Smooth muscle cell (in vitro differentiated cells): ENCODE measurements at regions not wholly inside any gene's neighbourhood (a gene's known extent, or its start where the extent isn't known, plus 50 kb on each side); places are given as distances from the start of the nearest gene placed in this dataset.

ENCODE experiments used
- DNase-seq: peaks from one replicate; lab custom pipeline; 2025; ENCODE audit not compliant: unreplicated experiment; lab: John Stamatoyannopoulos, UW
- H2AFZ ChIP-seq: fragments of 200-600 bp; sonication (generic); 2 replicates; pipeline ENCODE4 v1.6.0; 2016; ENCODE audit warnings: antibody characterized with exemption, low read depth, mild to moderate bottlenecking
- H3F3A ChIP-seq: fragments of 200-600 bp; sonication (generic); 2 replicates; pipeline ENCODE4 v1.6.0; 2017; ENCODE audit warnings: antibody characterized with exemption, low read depth
- H3K27ac ChIP-seq: fragments of 200-600 bp; sonication (generic); 2 replicates; pipeline ENCODE4 v1.5.1; 2016; ENCODE audit warnings: low read depth, mild to moderate bottlenecking
- H3K27me3 ChIP-seq: fragments of 200-600 bp; sonication (generic); 2 replicates; pipeline ENCODE4 v1.6.1; 2016; ENCODE audit warnings: low read depth, mild to moderate bottlenecking
- H3K36me3 ChIP-seq: fragments of 200-600 bp; sonication (generic); 2 replicates; pipeline ENCODE4 v1.5.1; 2016; ENCODE audit warnings: low read depth
- H3K4me1 ChIP-seq: fragments of 200-600 bp; sonication (generic); 2 replicates; pipeline ENCODE4 v1.5.1; 2016; ENCODE audit warnings: low read depth
- H3K4me2 ChIP-seq: fragments of 200-600 bp; sonication (generic); 2 replicates; pipeline ENCODE4 v1.6.0; 2016; ENCODE audit warnings: mild to moderate bottlenecking
- H3K4me3 ChIP-seq: fragments of 200-600 bp; sonication (generic); 2 replicates; pipeline ENCODE4 v1.5.1; 2016; ENCODE audit warnings: mild to moderate bottlenecking
- H3K79me2 ChIP-seq: fragments of 200-600 bp; sonication (generic); 2 replicates; pipeline ENCODE4 v1.6.0; 2016; ENCODE audit warnings: low read depth, mild to moderate bottlenecking
- H3K9ac ChIP-seq: fragments of 200-600 bp; sonication (generic); 2 replicates; pipeline ENCODE4 v1.6.0; 2016; ENCODE audit warnings: low read depth
- H3K9me3 ChIP-seq: fragments of 200-600 bp; sonication (generic); replicated peaks from 2 replicates; pipeline ENCODE4 v1.5.1; 2016; ENCODE audit warnings: low read depth
- H4K20me1 ChIP-seq: fragments of 200-600 bp; sonication (generic); 2 replicates; pipeline ENCODE4 v1.6.0; 2016; ENCODE audit warnings: low read depth
- CTCF ChIP-seq: fragments of 200-600 bp; sonication (generic); IDR thresholded peaks from 2 replicates; pipeline ENCODE4 v1.5.1; 2017; ENCODE audit warnings: borderline replicate concordance, mild to moderate bottlenecking, antibody characterized with exemption; ENCODE audit not compliant: insufficient read depth, poor library complexity, severe bottlenecking
- WGBS: methylation state at CpG from one replicate; pipeline ENCODE4 v1.1.7; 2016; ENCODE audit warnings: low lambda C conversion rate; 5-methylcytosine and 5-hydroxymethylcytosine counted together

GRCh38 chr22:34608106-34608505, 457.9 kb upstream of the ISX start:
- H3K4me1 ChIP-seq, result no peaks in the 10 kb centered on the region
- H2AFZ ChIP-seq, result no peak overlapping the region
- no peaks in the 10 kb centered on the region for H3K79me2 ChIP-seq
- no peaks in the 10 kb centered on the region for H3K9me3 ChIP-seq
- no peaks in the 10 kb centered on the region for H3F3A ChIP-seq
- no peak overlapping the region for H3K4me2 ChIP-seq
- WGBS, result 94% methylated on average over 5 of the region's 5 CpGs
- H3K27me3 ChIP-seq, result no peaks in the 10 kb centered on the region
- TF ChIP-seq CTCF, result no peak
- H3K9ac ChIP-seq, result no peak overlapping the region
- H3K27ac ChIP-seq, result no peak overlapping the region
- H3K36me3 ChIP-seq, result no peaks in the 10 kb centered on the region
- no peak overlapping the region for H3K4me3 ChIP-seq
- H4K20me1 ChIP-seq, result no peaks in the 10 kb centered on the region
- no peak for DNase-seq

DNA sequence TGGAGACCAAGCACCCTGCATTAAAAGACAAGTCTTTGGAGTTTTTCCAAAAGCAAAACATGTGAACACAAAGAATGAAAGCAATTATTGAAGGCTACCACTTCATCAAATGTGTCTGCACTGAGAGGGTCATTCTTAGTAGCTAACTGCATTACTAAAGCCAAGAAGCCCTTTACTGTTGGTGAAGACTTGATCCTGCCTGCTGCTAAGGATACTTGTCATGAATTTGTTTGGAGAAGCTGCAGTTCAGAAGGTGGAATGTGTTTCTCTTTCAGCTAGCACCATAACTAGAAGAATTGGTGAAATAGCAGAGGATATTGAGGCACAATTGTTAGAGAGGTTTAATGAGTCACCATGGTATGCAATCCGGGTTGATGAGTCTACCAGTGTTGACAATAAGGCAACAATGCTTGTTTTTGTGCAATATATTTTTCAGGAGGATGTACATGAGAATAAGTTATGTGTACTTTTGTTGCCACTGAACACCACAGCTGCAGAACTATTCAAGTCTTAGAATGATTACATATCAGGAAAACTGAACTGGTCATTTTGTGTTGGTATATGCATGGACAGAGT, 457.3 kb upstream of the ISX start:
- TF ChIP-seq CTCF, result no peak
- H3K27me3 ChIP-seq, result no peaks in the 10 kb centered on the region
- H3K4me3 ChIP-seq, result no peak overlapping the region
- DNase-seq, result no peak
- H3K79me2 ChIP-seq, result no peaks in the 10 kb centered on the region
- H3K4me1 ChIP-seq, result no peaks in the 10 kb centered on the region
- H3K27ac ChIP-seq, result no peak overlapping the region
- WGBS, result 73% methylated on average over 1 of the region's 1 CpG
- no peak overlapping the region for H3K9ac ChIP-seq
- no peak overlapping the region for H3K4me2 ChIP-seq
- no peaks in the 10 kb centered on the region for H4K20me1 ChIP-seq
- H3K9me3 ChIP-seq, result no peaks in the 10 kb centered on the region
- no peak overlapping the region for H2AFZ ChIP-seq
- no peaks in the 10 kb centered on the region for H3F3A ChIP-seq
- H3K36me3 ChIP-seq, result no peaks in the 10 kb centered on the region

GRCh38 chr22:34609646-34610045, 456.3 kb upstream of the ISX start:
- H3K36me3 ChIP-seq, result no peaks in the 10 kb centered on the region
- 93% methylated on average over 5 of the region's 5 CpGs for WGBS

More at GRCh38 chr22:34609646-34610045, 456.3 kb upstream of the ISX start:
- no peaks in the 10 kb centered on the region for H3K27me3 ChIP-seq
- H3K4me1 ChIP-seq, result no peaks in the 10 kb centered on the region
- no peaks in the 10 kb centered on the region for H3K79me2 ChIP-seq
- H2AFZ ChIP-seq, result no peak overlapping the region
- no peaks in the 10 kb centered on the region for H3F3A ChIP-seq
- no peak overlapping the region for H3K9ac ChIP-seq
- TF ChIP-seq CTCF, result no peak
- H4K20me1 ChIP-seq, result no peaks in the 10 kb centered on the region
- H3K4me2 ChIP-seq, result no peak overlapping the region
- no peak overlapping the region for H3K27ac ChIP-seq
- no peak for DNase-seq
- no peak overlapping the region for H3K4me3 ChIP-seq
- no peaks in the 10 kb centered on the region for H3K9me3 ChIP-seq
